PC-9 (cell line): ENCODE measurements at regions not wholly inside any gene's neighbourhood (a gene's known extent, or its start where the extent isn't known, plus 50 kb on each side); places are given as distances from the start of the nearest gene placed in this dataset.

Experiments used
- BruUV-seq: library from RNA; stranded (reverse); fragments of 400-500 nt; replicated peaks from 2 replicates; lab custom pipeline; 2021; lab: Mats Ljungman, UMichigan
- CTCF ChIA-PET: fragments of 300-600 bp; sonication (Branson Sonifier 250); formaldehyde crosslinking; loops from one replicate; lab custom pipeline; 2022; ENCODE audit warnings: antibody characterized with exemption; lab: Charles Lee
- POLR2A ChIA-PET: fragments of 300-600 bp; sonication (Branson Sonifier 250); formaldehyde crosslinking; loops from one replicate; lab custom pipeline; 2022; ENCODE audit warnings: antibody characterized with exemption; ENCODE audit not compliant: unreplicated experiment; lab: Charles Lee
- DNase-seq, 2 experiments: peaks; one replicate each; pipeline versions ENCODE4 v3.0.0 to v3.0.0-alpha.2; 2015 to 2022; ENCODE audit warnings: mixed read lengths in 1 of 2
- H2AFZ ChIP-seq: fragments of 200-600 bp; sonication (generic); 2 replicates; pipeline ENCODE4 v1.8.1; 2017; ENCODE audit warnings: antibody characterized with exemption
- H3F3A ChIP-seq: fragments of 200-600 bp; sonication (generic); 2 replicates; pipeline ENCODE4 v1.8.1; 2017; ENCODE audit warnings: antibody characterized with exemption, mild to moderate bottlenecking, low read depth; ENCODE audit not compliant: insufficient read depth
- H3K27ac ChIP-seq: fragments of 200-600 bp; sonication (generic); 2 replicates; pipeline ENCODE4 v1.6.1; 2016; ENCODE audit warnings: mixed run types
- H3K27me3 ChIP-seq: fragments of 200-600 bp; sonication (generic); 2 replicates; pipeline ENCODE4 v1.6.1; 2016; ENCODE audit warnings: low read depth, mixed run types; ENCODE audit not compliant: insufficient read depth
- H3K36me3 ChIP-seq: fragments of 200-600 bp; sonication (generic); 2 replicates; pipeline ENCODE4 v1.6.1; 2016; ENCODE audit warnings: low read depth, mixed run types
- H3K4me1 ChIP-seq: fragments of 200-600 bp; sonication (generic); replicated peaks from 2 replicates; pipeline ENCODE4 v1.6.1; 2016; ENCODE audit warnings: mixed run types; ENCODE audit not compliant: insufficient read depth
- H3K4me2 ChIP-seq: fragments of 200-600 bp; sonication (generic); 2 replicates; pipeline ENCODE4 v1.6.1; 2017; ENCODE audit warnings: mixed run types
- H3K4me3 ChIP-seq: fragments of 200-600 bp; sonication (generic); 2 replicates; pipeline ENCODE4 v1.6.1; 2016; ENCODE audit warnings: mixed run types
- H3K79me2 ChIP-seq: fragments of 200-600 bp; sonication (generic); 2 replicates; pipeline ENCODE4 v1.6.1; 2017; ENCODE audit warnings: low read depth, mixed run types
- H3K9me2 ChIP-seq: fragments of 200-600 bp; sonication (generic); 2 replicates; pipeline ENCODE4 v1.8.1; 2017; ENCODE audit warnings: mild to moderate bottlenecking; ENCODE audit not compliant: insufficient read depth
- H3K9me3 ChIP-seq: fragments of 200-600 bp; sonication (generic); 2 replicates; pipeline ENCODE4 v1.8.1; 2016; ENCODE audit warnings: low read depth; ENCODE audit not compliant: insufficient read depth
- H4K20me1 ChIP-seq: fragments of 200-600 bp; sonication (generic); 2 replicates; pipeline ENCODE4 v1.8.1; 2017; ENCODE audit not compliant: insufficient read depth
- CTCF ChIP-seq: fragments of 200-600 bp; sonication (generic); conservative IDR thresholded peaks from 2 replicates; pipeline ENCODE4 v1.6.1; 2017; ENCODE audit warnings: mixed run types, antibody characterized with exemption, mild to moderate bottlenecking, moderate library complexity
- EZH2 ChIP-seq: fragments of 200-600 bp; sonication (generic); IDR thresholded peaks from 2 replicates; pipeline ENCODE4 v1.8.0; 2017; ENCODE audit warnings: antibody characterized with exemption, low read depth
- intact Hi-C: fragments of 100-400 bp; cut with micrococcal nuclease; formaldehyde crosslinking; loops from one replicate; pipeline ENCODE4 v1.10.0; 2022; ENCODE audit not compliant: unreplicated experiment

- H2AFZ ChIP-seq: no peak overlapping the region
- CTCF ChIA-PET: no interaction called here
- no peaks in the 10 kb centered on the region for H4K20me1 ChIP-seq
- POLR2A ChIA-PET: no interaction called here
- no peaks in the 10 kb centered on the region for H3K9me2 ChIP-seq
- intact Hi-C loops: no loop called here
- H3K9me3 ChIP-seq: no peaks in the 10 kb centered on the region
- no peak overlapping the region for H3K27ac ChIP-seq
- no peak overlapping the region for H3K4me3 ChIP-seq
- no TSS peak for BruUV-seq
- H3K27me3 ChIP-seq: no peaks in the 10 kb centered on the region
- TF ChIP-seq CTCF (no peak), EZH2 (no peak)
- no peak overlapping the region for H3K4me2 ChIP-seq
- no peaks in the 10 kb centered on the region for H3K79me2 ChIP-seq
- no peaks in the 10 kb centered on the region for H3K4me1 ChIP-seq
- no peaks in the 10 kb centered on the region for H3K36me3 ChIP-seq
- no peaks in the 10 kb centered on the region for H3F3A ChIP-seq
- DNase-seq: no peak
These were observed 247.3 kb upstream of the SUCLG2 start for GRCh38 chr3:67901681-67902080.

GRCh38 chr3:67898916-67899315 is 244.5 kb upstream of the SUCLG2 start:
- H3F3A ChIP-seq: no peaks in the 10 kb centered on the region
- H3K4me1 ChIP-seq: no peaks in the 10 kb centered on the region
- TF ChIP-seq EZH2 (no peak), CTCF (no peak)
- BruUV-seq: no TSS peak
- H3K36me3 ChIP-seq: no peaks in the 10 kb centered on the region
- no peaks in the 10 kb centered on the region for H4K20me1 ChIP-seq
- H3K4me3 ChIP-seq: no peak overlapping the region
- ChIA-PET POLR2A (no interaction called here), CTCF (no interaction called here)
- no peak for DNase-seq
- H3K9me2 ChIP-seq: no peaks in the 10 kb centered on the region
- H3K9me3 ChIP-seq: no peaks in the 10 kb centered on the region
- intact Hi-C loops: no loop called here
- H3K79me2 ChIP-seq: no peaks in the 10 kb centered on the region
- peaks cover 10% of the 10 kb centered on the region; the same call in 1 of the 2 replicates for H3K27me3 ChIP-seq
- H2AFZ ChIP-seq: no peak overlapping the region
- H3K27ac ChIP-seq: no peak overlapping the region
- no peak overlapping the region for H3K4me2 ChIP-seq

- intact Hi-C loops: no loop called here
- POLR2A ChIA-PET: no interaction called here
- BruUV-seq: no TSS peak
These were observed 243.2 kb upstream of the SUCLG2 start for GRCh38 chr3:67897351-67898336.

More at GRCh38 chr3:67897351-67898336, 243.2 kb upstream of the SUCLG2 start:
- H3K27me3 ChIP-seq: peaks cover 15% of the 10 kb centered on the region; the same call in 1 of the 2 replicates
- no peaks in the 10 kb centered on the region for H3F3A ChIP-seq
- no peaks in the 10 kb centered on the region for H3K9me2 ChIP-seq
- H3K79me2 ChIP-seq: no peaks in the 10 kb centered on the region
- no peaks in the 10 kb centered on the region for H3K4me1 ChIP-seq
- H3K4me2 ChIP-seq: no peak overlapping the region
- CTCF ChIA-PET: no interaction called here
- H3K27ac ChIP-seq: no peak overlapping the region
- H3K9me3 ChIP-seq: no peaks in the 10 kb centered on the region
- no peaks in the 10 kb centered on the region for H4K20me1 ChIP-seq
- H3K4me3 ChIP-seq: no peak overlapping the region
- no peak overlapping the region for H2AFZ ChIP-seq
- TF ChIP-seq CTCF (no peak), EZH2 (no peak)
- H3K36me3 ChIP-seq: no peaks in the 10 kb centered on the region
- DNase-seq: no peak
